Stimulated activated naive CD8-positive, alpha-beta T cell treated with anti-CD3 and anti-CD28 coated beads, Interleukin-15, amount 100 ng/mL, for 72 hours (primary cell): ENCODE measurements at regions not wholly inside any gene's neighbourhood (a gene's known extent, or its start where the extent isn't known, plus 50 kb on each side); places are given as distances from the start of the nearest gene placed in this dataset.
"Not testable (repeated sequence)": the region's sequence is repeated elsewhere in the genome, so short reads cannot be mapped to it uniquely, and the experiment has no call there.

Source experiments
- ATAC-seq: fragments of 150-1000 bp; cut with Tn5 transposase; 2 replicates; pipeline ENCODE4 v1.10.0; 2021; ENCODE audit warnings: mild to moderate bottlenecking, moderate library complexity
- DNase-seq, 2 donors: peaks; one replicate each; pipeline ENCODE4 v3.0.0; 2021 to 2022
- H3K27ac Mint-ChIP-seq, 2 donors: one replicate each; pipeline ENCODE4 v1.8.0; 2022; ENCODE audit warnings: mild to moderate bottlenecking in 2 of 2, mixed read lengths in 2 of 2, moderate library complexity in 2 of 2
- H3K27me3 Mint-ChIP-seq: one replicate; pipeline ENCODE4 v1.8.0; 2022; ENCODE audit warnings: mixed read lengths
- H3K4me1 Mint-ChIP-seq: one replicate; pipeline ENCODE4 v1.8.0; 2022; ENCODE audit warnings: mild to moderate bottlenecking, mixed read lengths
- H3K4me3 Mint-ChIP-seq, 2 donors: one replicate each; pipeline ENCODE4 v1.8.0; 2022; ENCODE audit warnings: mild to moderate bottlenecking in 2 of 2, mixed read lengths in 2 of 2, moderate library complexity in 1 of 2
- H3K9me3 Mint-ChIP-seq, 2 donors: one replicate each; pipeline ENCODE4 v1.8.0; 2022; ENCODE audit warnings: mixed read lengths in 2 of 2

DNA sequence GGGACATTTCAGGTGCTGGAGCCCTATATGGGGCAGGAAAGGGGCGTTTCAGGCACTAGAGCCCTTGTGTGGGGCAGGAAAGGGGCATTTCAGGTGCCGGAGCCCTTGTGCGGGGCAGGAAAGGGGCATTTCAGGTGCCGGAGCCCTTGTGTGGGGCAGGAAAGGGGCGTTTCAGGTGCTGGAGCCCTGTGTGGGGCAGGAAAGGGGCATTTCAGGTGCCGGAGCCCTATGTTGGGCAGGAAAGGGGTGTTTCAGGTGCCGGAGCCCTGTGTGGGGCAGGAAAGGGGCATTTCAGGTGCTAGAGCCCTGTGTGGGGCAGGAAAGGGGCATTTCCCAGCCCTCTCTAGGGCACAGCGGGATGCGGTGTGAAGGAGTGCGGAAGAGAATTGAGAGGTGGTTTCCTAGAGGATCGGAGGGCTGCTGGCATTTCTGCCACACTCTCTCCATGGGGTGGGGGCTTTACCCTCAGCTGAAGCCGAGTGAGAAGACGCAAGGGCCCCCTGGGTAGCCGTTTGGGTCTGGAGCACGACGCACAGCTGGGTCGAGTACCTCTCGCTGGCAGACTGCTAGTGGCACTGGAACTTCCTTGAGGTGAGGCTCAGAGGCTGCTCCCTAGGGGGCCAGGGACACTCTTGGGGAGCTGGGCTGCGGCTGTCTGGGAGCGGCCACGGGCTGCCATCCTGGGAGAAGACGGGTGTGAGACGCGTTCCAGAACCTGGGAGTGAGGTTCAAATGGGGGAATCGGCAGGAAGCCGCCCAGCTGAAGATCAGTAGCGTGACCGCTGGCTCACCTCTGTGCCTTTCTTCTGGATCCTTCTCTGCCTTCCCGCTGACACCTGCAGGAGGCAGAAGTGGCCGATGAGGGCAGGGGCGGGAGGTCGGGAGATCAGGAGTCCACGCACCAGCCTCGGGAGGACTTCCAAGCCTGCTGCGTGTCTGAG, 122.6 kb upstream of the IRX4 start:
- Mint-ChIP-seq H3K27ac (no peak overlapping the region), H3K9me3 (no peaks in the 10 kb centered on the region)

DNA sequence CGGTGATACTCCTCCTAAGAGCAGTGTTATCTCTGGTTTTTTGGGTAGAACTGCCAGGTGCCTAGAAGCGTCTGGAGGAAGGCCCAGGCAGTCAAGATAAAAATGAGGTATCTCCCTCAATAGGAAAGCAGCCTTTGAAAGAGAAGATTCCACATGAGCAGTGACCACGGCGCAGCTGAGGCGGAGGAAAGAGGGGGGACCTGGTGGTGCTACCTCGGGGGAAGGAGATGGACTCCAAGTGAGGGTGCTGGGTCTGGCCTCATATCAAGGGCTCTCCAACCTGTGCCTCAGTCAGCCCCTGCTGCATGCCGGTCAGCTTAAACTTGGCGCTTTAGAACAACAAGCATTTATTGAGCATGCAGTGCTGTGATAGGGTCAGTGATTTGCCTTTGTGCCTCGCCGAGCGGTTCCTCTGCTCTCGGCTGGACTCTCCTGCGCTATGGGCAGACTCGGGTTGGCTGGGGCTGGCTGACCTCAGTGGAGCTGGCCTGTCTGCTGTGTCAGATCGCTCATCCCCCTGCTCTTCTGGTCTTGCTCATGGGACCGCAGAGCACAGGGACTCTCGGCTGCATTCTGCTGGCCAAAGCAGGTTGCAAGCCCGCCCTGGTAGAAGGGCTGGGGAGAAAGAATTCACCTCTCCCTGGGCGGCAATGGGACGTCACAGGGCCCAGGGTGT, 121.1 kb upstream of the IRX4 start:
- Mint-ChIP-seq H3K9me3 (peaks cover 0 to 2% of the 10 kb centered on the region in 2 donors), H3K4me3 (no peak overlapping the region), H3K27ac (no peak overlapping the region), H3K4me1 (no peaks in the 10 kb centered on the region), H3K27me3 (peaks cover 54% of the 10 kb centered on the region)
- no peak for DNase-seq
- ATAC-seq = no peak

More for the DNA sequence above, 122.6 kb upstream of the IRX4 start:
- Mint-ChIP-seq H3K4me3 (no peak overlapping the region), H3K4me1 (no peaks in the 10 kb centered on the region), H3K27me3 (peaks cover 60% of the 10 kb centered on the region)
- ATAC-seq (no peak), DNase-seq (no peak)

DNA sequence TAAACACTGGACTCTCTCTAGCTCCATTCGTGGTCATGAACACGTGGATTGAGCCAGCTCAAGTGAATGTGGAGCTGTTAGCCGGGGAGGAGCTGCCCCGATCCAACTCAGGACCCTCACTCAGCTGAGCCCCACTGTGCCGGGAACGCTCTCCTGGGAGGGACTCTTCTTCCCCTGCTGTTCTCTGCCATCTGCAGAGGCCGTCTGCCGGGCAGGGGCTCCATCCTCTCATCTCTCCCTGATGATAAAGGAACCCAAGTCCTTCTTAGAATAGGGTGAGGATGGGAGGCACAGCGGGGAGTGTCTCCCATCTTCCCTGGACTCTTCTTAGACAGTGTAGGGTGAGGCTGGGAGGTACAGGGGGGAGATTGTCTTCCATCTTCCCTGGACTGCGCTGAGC, 120.5 kb upstream of the IRX4 start:
- Mint-ChIP-seq H3K4me3 (no peak overlapping the region), H3K27me3 (peaks cover 55% of the 10 kb centered on the region), H3K9me3 (peaks cover 4 to 8% of the 10 kb centered on the region in 2 donors), H3K4me1 (no peaks in the 10 kb centered on the region), H3K27ac (no peak overlapping the region)
- no peak for ATAC-seq
- no peak for DNase-seq

DNA sequence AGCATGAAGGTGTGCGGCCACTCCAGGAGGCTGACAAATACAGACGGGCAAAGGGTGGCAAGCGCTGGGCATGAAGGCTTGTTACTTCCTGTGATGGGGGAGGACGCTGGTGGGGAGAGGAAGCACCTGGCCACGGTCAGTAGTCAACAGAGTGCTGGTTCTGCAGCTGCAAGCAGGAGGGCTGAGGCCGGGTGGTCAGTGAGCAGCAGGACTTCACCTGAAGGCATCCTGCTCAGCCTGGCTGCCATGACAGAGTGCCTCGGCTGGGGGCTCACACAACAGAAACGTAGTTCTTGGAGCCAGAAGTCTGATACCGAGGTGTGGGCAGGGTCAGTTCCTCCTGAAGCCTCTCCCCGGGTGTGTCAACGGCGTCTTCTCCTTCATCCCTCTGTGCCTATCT, 118.6 kb upstream of the IRX4 start:
- Mint-ChIP-seq H3K9me3 (peaks cover 10 to 14% of the 10 kb centered on the region in 2 donors), H3K4me3 (no peak overlapping the region), H3K27me3 (peaks cover 60% of the 10 kb centered on the region), H3K4me1 (no peaks in the 10 kb centered on the region), H3K27ac (no peak overlapping the region)
- DNase-seq (no peak), ATAC-seq (no peak)

DNA sequence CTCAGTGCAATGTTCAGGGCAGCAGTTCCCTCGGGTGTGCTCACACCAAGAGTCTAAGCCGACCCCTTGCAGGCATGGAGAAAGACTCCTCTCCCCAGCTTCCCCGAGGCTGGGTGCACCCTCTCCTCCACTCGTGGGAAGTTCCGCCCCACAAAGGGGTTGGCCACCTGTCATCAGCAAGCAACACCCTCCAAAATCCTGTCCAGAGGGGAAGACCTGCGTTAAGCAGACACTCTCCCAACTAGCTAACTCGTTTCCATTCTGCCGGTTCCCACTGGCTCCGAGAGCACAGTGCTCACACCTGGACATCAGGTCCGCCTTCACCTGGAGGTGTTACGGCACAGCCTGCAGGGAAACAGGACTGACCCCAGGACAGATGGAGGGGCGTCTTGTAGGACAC, 117.9 kb upstream of the IRX4 start:
- no peak overlapping the region for H3K27ac Mint-ChIP-seq
- DNase-seq = no peak
- no peaks in the 10 kb centered on the region for H3K4me1 Mint-ChIP-seq
- H3K4me3 Mint-ChIP-seq = no peak overlapping the region
- no peak for ATAC-seq
- H3K9me3 Mint-ChIP-seq = peaks cover 10 to 14% of the 10 kb centered on the region in 2 donors
- H3K27me3 Mint-ChIP-seq = peaks cover 60% of the 10 kb centered on the region

DNA sequence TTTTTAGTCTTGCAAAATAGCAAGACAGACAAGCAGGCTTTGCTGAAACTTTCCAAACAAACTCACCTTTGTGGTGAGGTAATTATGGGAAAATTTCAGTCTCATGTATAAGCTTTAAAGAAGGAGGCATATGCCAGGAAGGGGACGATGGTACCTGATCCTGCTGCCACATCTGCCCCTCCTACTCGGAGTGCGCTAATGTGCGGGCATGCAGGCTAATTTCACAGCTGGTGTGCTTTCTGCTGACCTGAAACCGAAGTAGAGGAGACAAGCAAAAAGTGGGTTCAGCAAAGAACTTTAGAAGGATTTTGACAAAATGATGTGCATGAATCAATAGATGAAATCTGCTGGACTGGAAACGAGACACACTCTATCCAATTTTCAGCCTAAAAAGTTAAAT, 117.1 kb upstream of the IRX4 start:
- Mint-ChIP-seq H3K27me3 (peaks cover 53% of the 10 kb centered on the region), H3K4me1 (no peaks in the 10 kb centered on the region), H3K27ac (peak overlapping the region in 1 of 2 donors; percentile 54), H3K4me3 (no peak overlapping the region), H3K9me3 (peaks cover 10 to 14% of the 10 kb centered on the region in 2 donors)
- DNase-seq = no peak
- no peak for ATAC-seq

DNA sequence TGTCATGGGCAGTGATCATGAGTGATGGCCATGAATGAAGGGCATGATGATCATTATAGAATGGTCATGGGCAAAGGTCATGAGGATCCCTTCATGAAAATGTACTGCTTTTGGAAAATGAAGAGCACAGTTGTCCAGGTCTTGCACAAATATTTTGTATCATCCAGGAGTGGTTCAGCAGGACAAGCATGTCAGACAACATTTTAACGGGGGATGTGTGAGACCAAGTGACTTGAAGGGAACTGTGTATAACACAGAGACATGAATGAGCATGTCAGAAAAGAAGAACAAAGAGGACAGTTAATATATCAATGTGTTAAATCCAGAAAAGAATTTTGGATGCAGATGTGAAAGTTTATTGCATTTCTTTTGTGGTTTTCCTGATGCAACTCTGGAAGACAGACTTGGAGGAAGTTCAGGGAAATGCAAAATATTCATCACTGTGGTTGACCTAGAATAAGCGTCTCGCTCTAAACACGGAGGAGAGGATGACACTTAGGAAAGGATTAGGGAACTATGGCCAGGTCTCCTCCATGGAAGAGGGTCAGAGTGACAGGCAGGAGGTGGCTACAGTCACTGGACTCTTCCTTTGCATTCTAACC, 116.1 kb upstream of the IRX4 start:
- H3K4me1 Mint-ChIP-seq = no peaks in the 10 kb centered on the region
- DNase-seq (no peak), ATAC-seq (no peak)
- no peak overlapping the region for H3K27ac Mint-ChIP-seq
- peaks cover 43% of the 10 kb centered on the region for H3K27me3 Mint-ChIP-seq
- peaks cover 13 to 24% of the 10 kb centered on the region in 2 donors for H3K9me3 Mint-ChIP-seq
- no peak overlapping the region for H3K4me3 Mint-ChIP-seq

DNA sequence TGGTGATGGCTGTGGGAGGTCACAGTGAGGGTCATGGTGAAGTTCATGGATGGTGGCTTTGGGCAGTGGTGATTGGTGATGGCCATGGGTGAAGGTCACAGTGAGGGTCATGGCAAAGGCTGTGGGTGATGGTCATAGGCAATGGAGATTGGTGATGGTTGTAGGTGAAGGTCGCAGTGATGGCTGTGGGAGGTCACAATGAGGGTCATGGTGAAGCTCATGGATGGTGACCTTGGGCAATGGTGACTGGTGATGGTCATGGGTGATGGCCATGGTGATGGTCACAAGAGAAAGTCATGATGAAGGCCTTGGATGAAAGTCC, 115.6 kb upstream of the IRX4 start:
- Mint-ChIP-seq H3K9me3 (peaks cover 16 to 28% of the 10 kb centered on the region in 2 donors), H3K27ac (no peak overlapping the region), H3K27me3 (peaks cover 38% of the 10 kb centered on the region)

DNA sequence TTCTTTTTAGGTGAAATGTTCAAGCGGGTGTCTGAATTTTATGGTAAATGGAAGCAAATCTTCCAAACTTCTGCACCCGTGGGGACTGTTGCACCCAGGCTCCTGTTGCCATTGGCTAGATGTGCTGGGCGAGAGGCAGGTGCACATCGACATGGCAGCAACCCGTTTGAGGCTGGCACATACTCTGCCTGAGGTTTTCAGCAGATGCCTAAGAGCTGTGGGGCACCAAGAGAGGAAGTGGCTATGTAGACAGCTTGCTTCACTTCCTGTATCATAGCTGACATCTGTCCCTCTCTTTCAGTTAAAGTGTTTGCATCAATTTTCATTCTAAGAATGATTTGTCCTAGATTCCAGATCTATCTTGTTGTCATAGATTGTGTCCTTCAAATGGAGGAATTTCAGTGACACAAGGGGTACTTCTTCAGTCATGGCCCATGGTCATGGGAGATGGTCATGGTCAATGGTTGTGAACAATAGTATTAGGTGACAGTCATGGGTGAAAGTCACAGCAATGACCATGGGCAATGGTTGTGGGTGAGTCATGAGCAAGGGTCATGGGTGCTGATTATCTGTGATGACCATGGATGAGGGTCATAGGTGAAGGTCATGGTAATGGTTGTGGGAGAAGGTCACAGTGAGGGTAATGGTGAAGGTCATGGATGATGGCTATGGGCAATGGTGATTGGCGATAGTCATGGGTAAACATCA, 115.1 kb upstream of the IRX4 start:
- H3K4me1 Mint-ChIP-seq = no peaks in the 10 kb centered on the region
- no peak for ATAC-seq
- H3K4me3 Mint-ChIP-seq = no peak overlapping the region
- DNase-seq = no peak
- H3K27me3 Mint-ChIP-seq = peaks cover 35% of the 10 kb centered on the region
- no peak overlapping the region for H3K27ac Mint-ChIP-seq
- peaks cover 17 to 30% of the 10 kb centered on the region in 2 donors for H3K9me3 Mint-ChIP-seq

More for the DNA sequence above, 115.6 kb upstream of the IRX4 start:
- no peak for DNase-seq
- no peak for ATAC-seq
- H3K4me3 Mint-ChIP-seq = no peak overlapping the region
- no peaks in the 10 kb centered on the region for H3K4me1 Mint-ChIP-seq

DNA sequence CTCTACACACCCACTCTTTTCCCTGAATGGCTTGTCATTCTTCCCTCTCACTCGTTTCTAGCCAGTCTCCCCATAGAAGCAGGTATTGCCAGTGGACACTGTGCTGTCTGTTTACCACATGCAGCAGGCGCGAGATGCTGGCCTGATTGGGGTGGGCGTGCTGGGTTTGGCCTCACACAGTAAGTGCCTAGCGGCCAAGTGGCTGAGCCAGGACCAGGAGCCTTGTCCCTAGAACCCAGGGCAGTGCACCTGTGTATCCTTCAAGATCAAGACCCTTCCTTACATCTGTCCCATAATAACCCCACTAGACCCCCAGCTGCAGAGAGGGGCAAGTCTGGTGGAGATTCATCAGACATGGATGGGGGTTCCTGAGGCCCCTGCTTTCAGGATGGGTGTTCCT, 112.8 kb upstream of the IRX4 start:
- H3K4me1 Mint-ChIP-seq = no peaks in the 10 kb centered on the region

DNA sequence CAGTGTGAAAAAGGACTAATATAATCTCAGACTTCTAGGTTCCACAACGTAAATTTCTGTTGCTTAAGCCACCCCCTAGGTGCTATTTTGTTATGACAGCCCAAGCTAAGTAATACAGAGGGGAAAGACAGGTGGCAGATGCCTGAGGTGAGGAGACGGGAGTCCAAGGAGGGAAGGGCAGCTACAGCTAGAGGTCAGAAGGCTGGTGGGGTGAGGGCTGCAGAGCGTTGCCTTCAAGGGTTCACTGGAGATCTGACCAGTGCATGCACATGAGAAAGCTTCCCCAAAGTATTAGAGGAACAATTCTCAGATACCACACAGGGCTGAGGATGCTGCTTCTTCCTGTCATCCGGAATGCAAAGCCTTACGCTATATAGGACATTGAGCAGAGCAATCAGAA, 104.7 kb upstream of the IRX4 start:
- ATAC-seq (no peak), DNase-seq (no peak)
- H3K27ac Mint-ChIP-seq = no peak overlapping the region
- H3K4me3 Mint-ChIP-seq = no peak overlapping the region
- peaks cover 11 to 38% of the 10 kb centered on the region in 2 donors for H3K9me3 Mint-ChIP-seq
- H3K27me3 Mint-ChIP-seq = peaks cover 69% of the 10 kb centered on the region
- H3K4me1 Mint-ChIP-seq = no peaks in the 10 kb centered on the region

More for the DNA sequence above, 112.8 kb upstream of the IRX4 start:
- H3K27me3 Mint-ChIP-seq = peaks cover 32% of the 10 kb centered on the region
- no peak for ATAC-seq
- DNase-seq = no peak
- no peak overlapping the region for H3K4me3 Mint-ChIP-seq
- H3K27ac Mint-ChIP-seq = no peak overlapping the region
- H3K9me3 Mint-ChIP-seq = peaks cover 21 to 41% of the 10 kb centered on the region in 2 donors

DNA sequence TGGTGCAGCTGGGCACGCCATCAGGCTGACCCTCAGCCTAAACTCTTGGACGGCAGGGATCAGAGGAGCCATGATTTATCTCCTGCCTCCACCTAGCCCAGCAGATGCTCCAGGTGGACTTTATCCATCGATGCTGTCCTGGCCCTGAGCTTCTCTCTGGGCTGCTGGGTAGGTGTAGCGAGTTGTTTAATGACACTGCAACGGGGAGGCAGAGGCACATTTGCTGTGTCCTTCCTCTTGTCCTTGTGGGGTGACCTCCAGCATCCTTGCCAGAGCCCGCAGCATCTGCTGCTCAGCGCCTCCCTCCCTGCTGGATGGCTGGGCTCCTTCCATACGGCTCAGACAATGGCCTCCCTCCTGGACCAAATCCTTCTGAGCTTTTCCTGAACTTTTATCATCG, 103.1 kb upstream of the IRX4 start:
- H3K9me3 Mint-ChIP-seq = peaks cover 10 to 29% of the 10 kb centered on the region in 2 donors
- peaks cover 56% of the 10 kb centered on the region for H3K27me3 Mint-ChIP-seq
- no peak overlapping the region for H3K4me3 Mint-ChIP-seq
- ATAC-seq (no peak), DNase-seq (no peak)
- H3K4me1 Mint-ChIP-seq = no peaks in the 10 kb centered on the region
- no peak overlapping the region for H3K27ac Mint-ChIP-seq

DNA sequence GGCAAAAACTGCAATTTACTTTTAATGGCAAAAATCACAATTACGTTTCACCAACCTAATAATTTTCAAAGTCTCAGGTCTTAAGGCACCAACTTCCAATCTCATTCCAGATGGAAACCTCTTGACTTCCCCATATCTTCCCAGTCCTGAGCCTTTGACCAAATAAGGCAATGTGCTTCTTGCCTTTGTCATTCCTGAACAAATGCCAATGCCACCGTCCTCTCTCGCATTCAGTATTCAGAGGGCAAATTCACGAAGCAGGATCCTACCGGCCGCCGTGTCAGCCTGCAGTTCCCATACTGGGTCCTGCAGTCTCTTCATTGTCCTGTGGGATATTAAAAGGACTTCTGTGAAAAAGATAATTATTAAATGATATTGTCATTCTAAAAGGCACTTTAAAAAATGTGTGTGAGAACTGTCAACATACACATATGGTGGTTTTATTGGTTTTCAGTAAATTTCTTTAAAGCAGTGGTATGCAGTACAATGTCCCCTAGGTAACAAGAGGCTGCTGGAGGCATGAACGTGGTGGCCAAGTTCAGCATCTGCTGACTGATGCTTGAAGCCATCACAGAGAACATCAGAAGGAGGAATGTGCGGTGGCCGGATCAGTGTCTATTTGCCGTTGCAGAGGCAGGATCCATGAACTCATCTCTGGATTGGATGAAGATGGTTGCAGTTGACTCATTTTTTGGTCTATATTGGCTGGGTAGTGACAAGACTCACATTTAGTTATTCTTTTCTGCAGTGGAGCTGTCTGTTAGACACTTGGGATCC, 101.4 kb upstream of the IRX4 start:
- H3K4me3 Mint-ChIP-seq = no peak overlapping the region
- H3K9me3 Mint-ChIP-seq = peaks cover 0 to 18% of the 10 kb centered on the region in 2 donors
- H3K4me1 Mint-ChIP-seq = no peaks in the 10 kb centered on the region
- H3K27ac Mint-ChIP-seq = no peak overlapping the region
- no peak for DNase-seq
- ATAC-seq = no peak
- H3K27me3 Mint-ChIP-seq = peaks cover 53% of the 10 kb centered on the region

DNA sequence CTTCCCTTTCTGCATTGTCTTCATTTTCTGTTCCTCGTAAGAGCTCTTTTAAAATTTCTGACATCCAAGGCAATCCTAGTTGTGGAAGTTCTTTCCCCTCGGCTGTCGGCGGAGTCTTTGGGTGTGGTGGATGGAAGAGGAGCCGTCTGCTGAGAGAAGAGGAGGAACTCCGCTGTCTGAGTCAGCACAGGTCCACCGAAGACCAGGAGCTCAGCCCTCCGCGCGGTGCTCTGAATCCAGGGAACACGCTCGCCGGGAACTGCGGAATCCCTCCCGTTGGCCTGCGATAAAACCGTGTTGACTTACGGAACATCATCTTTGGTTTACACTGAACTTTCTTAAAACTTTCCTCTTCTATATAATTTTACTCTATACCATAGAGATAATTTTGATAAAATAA, 100.7 kb upstream of the IRX4 start:
- DNase-seq = no peak
- no peak for ATAC-seq
- Mint-ChIP-seq H3K27ac (no peak overlapping the region), H3K9me3 (peaks cover 0 to 11% of the 10 kb centered on the region in 2 donors), H3K4me1 (no peaks in the 10 kb centered on the region), H3K4me3 (no peak overlapping the region), H3K27me3 (peaks cover 46% of the 10 kb centered on the region)

DNA sequence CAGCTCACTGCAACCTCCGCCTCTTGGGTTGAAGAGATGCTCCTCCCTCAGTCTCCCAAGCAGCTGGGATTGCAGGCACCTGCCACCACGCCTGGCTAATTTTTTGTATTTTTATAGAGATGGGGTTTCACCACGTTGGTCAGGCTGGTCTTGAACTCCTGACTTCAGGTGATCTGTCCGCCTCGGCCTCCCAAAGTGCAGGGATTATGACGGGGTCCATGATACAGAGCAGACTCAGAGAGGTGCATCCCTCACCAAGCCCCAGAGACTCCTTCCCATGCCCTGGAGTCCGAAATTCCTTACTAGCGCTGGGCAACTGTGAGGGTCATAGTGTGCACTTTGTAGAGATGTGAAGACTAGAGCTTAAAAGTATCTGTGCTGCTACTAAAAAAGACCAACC, 99.8 kb upstream of the IRX4 start:
- peaks cover 38% of the 10 kb centered on the region for H3K27me3 Mint-ChIP-seq
- DNase-seq, H3K27ac Mint-ChIP-seq, ATAC-seq, H3K4me3 Mint-ChIP-seq, H3K9me3 Mint-ChIP-seq, H3K4me1 Mint-ChIP-seq: not testable (repeated sequence)
